SH-SY5Y (cell line): ENCODE measurements at regions not wholly inside any gene's neighbourhood (a gene's known extent, or its start where the extent isn't known, plus 50 kb on each side); places are given as distances from the start of the nearest gene placed in this dataset.

Experiments used
- GATA2 ChIP-seq: IDR thresholded peaks from 2 replicates; pipeline ENCODE4 v1.6.1; 2011; ENCODE audit warnings: mild to moderate bottlenecking, low read depth, low read length
- GATA3 ChIP-seq: IDR thresholded peaks from 2 replicates; pipeline ENCODE4 v1.6.1; 2011; ENCODE audit warnings: low read depth, mild to moderate bottlenecking, low read length, moderate library complexity

DNA sequence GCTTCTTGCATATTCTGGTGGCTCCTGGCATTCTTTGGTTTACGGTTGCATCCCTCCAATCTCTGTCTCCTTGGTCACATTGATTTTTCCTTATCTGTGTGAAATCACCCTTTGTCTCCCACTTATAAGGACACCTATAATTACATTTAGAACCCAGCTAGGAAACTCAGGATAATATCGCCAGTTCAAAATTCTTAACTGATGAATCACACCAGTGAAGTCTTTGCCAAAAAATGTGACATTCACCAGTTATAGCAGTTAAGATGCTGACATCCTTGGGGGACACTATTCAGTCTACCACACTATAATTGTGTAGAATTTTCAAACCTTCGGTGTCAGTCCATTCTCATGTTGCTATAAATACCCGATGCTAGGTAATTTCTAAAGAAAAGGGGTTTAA, 320.2 kb downstream of the TMX3 start:
- TF ChIP-seq GATA3: no peak
- TF ChIP-seq GATA2: no peak
